Omental fat pad (tissue), 3 donors: ENCODE measurements at regions not wholly inside any gene's neighbourhood (a gene's known extent, or its start where the extent isn't known, plus 50 kb on each side); places are given as distances from the start of the nearest gene placed in this dataset.

Source experiments
- ATAC-seq: fragments of 150-250 bp; one replicate; pipeline ENCODE4 v1.9.1; 2016; ENCODE audit warnings: mild to moderate bottlenecking, moderate library complexity; ENCODE audit not compliant: low FRiP score
- DNase-seq: peaks from one replicate; pipeline ENCODE4 v3.0.0-alpha.2; 2019; ENCODE audit warnings: low spot score
- TF ChIP-seq, protein P1 (sequence below), 3 donors: fragments of 450-650 bp; IDR thresholded peaks; one replicate each; pipeline ENCODE4 v1.5.1; 2016 to 2017; ENCODE audit warnings: antibody characterized with exemption in 3 of 3, mild to moderate bottlenecking in 3 of 3, moderate library complexity in 2 of 3

DNA sequence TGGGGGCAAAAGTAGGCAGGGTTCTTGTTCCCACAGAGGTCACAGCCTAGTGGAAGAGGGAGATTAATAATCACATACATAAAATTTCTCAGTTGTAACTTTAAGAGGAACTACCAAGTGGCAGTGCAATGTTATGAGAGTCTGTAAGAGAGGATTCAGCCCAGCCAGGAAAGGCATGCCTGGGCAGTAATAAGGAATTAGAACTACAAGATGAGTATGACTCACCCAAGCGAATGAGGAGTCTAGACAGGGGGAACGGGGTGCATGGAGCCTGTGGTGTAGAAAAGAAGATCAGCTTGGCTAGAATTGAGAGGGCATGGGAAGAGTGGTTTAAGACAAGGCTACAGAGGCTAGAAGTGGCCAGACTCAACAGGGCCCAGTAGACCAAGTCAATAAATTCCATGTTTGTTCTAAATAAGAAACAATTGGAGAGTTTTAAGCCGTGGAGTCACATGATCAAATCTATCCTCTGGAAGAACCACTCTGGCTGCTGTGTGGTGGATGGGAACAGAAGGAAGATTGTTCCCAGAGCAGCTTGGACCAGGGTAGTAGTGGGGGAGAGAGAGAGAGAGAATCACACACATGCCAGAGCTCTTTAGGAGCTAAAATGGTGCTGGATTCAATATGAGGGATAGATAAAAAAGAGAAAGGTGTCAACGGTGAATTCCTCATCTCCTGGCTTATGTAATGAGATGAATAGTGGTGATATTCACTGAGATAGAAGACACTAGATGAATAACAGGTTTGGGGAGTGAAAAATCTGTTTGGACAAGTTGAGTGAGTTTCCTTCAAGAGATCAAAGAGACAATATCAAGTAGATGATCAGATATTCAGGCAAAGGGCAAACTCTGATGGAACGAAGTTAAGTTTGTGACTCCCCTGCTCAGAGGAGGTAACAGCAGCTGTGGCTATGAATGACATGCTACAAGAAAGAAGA is 265.1 kb downstream of the FGFR2 start:
- ATAC-seq = no peak
- DNase-seq = no peak
- TF ChIP-seq, protein P1, sequence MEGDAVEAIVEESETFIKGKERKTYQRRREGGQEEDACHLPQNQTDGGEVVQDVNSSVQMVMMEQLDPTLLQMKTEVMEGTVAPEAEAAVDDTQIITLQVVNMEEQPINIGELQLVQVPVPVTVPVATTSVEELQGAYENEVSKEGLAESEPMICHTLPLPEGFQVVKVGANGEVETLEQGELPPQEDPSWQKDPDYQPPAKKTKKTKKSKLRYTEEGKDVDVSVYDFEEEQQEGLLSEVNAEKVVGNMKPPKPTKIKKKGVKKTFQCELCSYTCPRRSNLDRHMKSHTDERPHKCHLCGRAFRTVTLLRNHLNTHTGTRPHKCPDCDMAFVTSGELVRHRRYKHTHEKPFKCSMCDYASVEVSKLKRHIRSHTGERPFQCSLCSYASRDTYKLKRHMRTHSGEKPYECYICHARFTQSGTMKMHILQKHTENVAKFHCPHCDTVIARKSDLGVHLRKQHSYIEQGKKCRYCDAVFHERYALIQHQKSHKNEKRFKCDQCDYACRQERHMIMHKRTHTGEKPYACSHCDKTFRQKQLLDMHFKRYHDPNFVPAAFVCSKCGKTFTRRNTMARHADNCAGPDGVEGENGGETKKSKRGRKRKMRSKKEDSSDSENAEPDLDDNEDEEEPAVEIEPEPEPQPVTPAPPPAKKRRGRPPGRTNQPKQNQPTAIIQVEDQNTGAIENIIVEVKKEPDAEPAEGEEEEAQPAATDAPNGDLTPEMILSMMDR (IDR thresholded peaks at IDR 0.05) = no peak

DNA sequence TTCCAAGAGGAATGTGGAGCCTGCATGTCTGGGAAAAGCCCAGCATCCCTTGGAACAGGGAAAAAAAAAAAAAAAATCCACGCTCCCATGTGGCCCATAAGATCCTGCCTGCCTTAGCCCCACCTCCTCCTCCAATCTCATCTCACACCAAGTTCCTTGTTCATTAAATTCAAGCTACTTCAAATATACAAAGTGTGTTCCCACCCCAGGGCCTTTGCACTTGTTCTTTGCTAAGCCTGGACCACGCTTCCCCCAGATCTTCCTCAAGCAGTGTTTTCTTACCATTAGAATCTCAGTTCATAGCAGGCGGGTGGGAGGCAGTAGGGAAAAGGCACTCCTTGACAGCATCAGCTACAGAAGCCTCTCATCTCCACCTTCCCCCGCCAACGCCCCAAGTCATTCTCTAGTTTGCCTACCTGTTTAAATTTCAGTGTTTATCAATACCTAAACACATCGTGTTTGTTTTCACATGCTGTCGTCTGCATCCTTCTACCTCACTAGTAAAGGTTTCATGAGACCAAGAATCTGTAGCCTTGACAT is 262.8 kb downstream of the FGFR2 start:
- TF ChIP-seq, protein P1 (IDR thresholded peaks at IDR 0.05) = no peak
- ATAC-seq = no peak

DNA sequence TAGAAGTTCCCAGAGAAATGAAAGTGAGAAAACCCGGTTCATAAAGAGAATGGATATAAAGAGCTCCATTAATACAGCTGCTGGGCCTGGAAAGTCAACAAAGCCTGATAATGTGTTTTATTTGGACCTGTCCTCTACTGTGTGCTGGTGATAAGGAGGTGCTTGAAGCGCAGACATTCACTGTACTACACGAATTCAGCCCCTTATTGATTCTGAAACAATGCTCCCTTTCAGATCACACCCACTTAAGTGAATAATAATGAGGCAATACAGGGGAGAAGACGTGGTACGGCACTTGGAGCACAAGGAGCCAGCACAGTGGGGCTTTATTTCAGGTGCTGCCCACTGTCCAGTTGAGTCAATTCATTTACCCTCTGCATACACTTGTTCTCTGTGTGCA is 260.8 kb downstream of the FGFR2 start:
- TF ChIP-seq, protein P1 (IDR thresholded peaks at IDR 0.05) = no peak
- DNase-seq = no peak
- no peak for ATAC-seq

More for the DNA sequence above, 262.8 kb downstream of the FGFR2 start:
- no peak for DNase-seq

DNA sequence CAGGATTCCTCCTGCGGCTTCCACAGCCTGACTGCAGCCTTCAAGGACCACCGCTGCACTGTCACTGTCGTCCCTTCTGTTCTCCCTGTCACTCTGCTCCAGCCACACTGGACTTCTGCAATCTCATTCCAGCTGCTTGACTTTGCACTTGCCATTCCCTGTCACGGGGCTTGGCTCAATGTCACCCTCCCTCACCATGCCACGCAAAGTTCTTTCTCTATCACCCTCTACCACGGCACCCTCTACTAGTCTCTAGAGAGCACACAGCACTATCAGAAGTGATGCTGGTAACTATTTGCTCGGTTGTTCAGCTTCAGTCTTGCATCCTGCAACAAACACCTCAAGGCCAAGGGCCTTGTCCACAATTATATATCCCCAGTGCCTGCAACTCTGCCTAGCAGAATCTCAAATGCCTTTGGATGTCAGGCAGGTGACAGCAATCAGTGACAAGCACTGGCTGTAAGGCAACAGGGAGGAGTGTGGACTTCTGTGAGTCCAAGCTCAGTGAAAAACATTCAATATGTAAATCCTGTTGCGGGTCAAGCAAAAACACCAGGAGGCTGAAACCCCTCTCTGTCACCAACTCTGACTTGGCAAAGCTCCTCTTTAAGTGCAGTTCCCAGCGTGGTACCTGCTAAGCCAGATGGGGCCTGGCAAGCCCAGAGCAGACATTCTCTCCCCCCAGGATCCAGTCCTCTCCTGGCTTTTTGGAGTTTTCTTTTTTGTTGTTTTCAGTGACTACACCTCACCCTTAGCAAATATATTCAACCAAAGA is 259.9 kb downstream of the FGFR2 start:
- DNase-seq (no peak), ATAC-seq (no peak)
- TF ChIP-seq, protein P1 (IDR thresholded peaks at IDR 0.05) = no peak

DNA sequence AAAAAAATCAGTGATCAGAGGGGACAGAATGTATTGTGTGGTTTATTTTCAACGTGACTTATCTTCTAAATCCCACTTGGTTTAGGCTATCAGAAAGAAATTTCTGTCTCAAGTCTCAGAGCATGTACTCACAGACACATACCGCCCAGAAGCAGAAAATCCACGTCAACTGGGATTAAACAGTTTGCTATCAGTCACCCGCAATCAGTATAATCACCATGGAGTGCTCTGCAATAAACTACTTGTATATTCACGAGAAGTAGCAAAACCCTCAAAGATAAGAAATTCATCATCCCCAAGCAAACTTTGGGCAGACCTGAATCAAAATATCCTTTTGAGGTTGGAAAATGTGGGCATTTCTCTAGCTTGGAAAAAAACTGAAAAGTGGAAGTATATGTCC is 259.1 kb downstream of the FGFR2 start:
- TF ChIP-seq, protein P1 (IDR thresholded peaks at IDR 0.05) = no peak
- no peak for ATAC-seq
- no peak for DNase-seq

DNA sequence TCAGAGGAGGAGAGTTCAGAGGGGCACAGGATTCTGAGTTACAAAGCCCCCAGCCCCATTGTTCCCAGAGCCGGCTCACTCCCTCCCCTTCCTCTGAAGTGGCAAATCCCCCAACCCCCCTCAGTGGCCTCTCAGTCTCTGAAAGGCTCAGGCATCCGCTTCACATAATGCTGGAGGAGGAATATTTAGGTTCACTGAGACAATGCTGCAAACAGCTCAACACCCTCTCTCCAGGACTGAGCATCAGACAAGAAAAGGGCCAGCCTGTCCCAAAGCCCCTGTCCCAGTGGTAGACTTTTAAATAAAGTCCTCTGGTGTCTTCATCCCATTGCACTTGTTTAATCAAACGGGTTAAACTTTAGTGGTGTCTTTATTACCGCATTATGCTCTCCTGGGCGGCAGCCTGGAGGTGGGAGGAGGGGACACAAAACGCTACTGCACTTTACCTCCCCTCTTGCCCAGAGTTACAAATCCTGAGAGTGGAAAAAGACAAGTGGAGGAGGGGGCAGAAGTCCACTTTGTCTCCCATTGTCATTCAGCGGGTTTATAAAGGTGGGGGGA is 257.9 kb downstream of the FGFR2 start:
- DNase-seq (no peak), ATAC-seq (no peak)
- TF ChIP-seq, protein P1 (IDR thresholded peaks at IDR 0.05) = no peak
